Esophagus (tissue), 2 donors: ENCODE measurements at regions not wholly inside any gene's neighbourhood (a gene's known extent, or its start where the extent isn't known, plus 50 kb on each side); places are given as distances from the start of the nearest gene placed in this dataset.

Experiments used
- H3K27ac ChIP-seq, 2 donors: one replicate each; pipeline ENCODE4 v1.5.1; 2013; ENCODE audit warnings: low read depth in 2 of 2, mild to moderate bottlenecking in 2 of 2, inconsistent platforms in 1 of 2, low read length in 1 of 2, moderate library complexity in 1 of 2
- H3K27me3 ChIP-seq, 2 donors: one replicate each; pipeline ENCODE4 v1.6.1; 2013; ENCODE audit warnings: low read length in 2 of 2, control low read depth in 1 of 2, mild to moderate bottlenecking in 1 of 2; ENCODE audit not compliant: insufficient read depth in 2 of 2, control insufficient read depth in 1 of 2
- H3K36me3 ChIP-seq, 2 donors: one replicate each; pipeline ENCODE4 v1.6.1; 2013; ENCODE audit warnings: low read length in 1 of 2; ENCODE audit not compliant: control insufficient read depth in 2 of 2, insufficient read depth in 2 of 2
- H3K4me1 ChIP-seq, 2 donors: one replicate each; pipeline ENCODE4 v1.6.1; 2013; ENCODE audit warnings: low read length in 1 of 2; ENCODE audit not compliant: control insufficient read depth in 2 of 2, insufficient read depth in 2 of 2
- H3K4me3 ChIP-seq, 2 donors: one replicate each; pipeline ENCODE4 v1.5.1; 2013; ENCODE audit warnings: low read length in 2 of 2, mild to moderate bottlenecking in 2 of 2, low read depth in 1 of 2, moderate library complexity in 1 of 2
- H3K9me3 ChIP-seq, 2 donors: one replicate each; pipeline ENCODE4 v1.6.1; 2013; ENCODE audit warnings: mild to moderate bottlenecking in 2 of 2, low read depth in 1 of 2, low read length in 1 of 2, moderate library complexity in 1 of 2; ENCODE audit not compliant: control insufficient read depth in 2 of 2, insufficient read depth in 1 of 2
- WGBS, 2 donors: extraction: QIAGEN DNeasy Blood & Tissue Kit; methylation state at CpG; one replicate each; pipeline ENCODE4 v1.1.7; 2013; 5-methylcytosine and 5-hydroxymethylcytosine counted together
- donor health status: healthy with polysubstance abuse.
- donor health status: Bipolar disorder and iron deficiency.

DNA sequence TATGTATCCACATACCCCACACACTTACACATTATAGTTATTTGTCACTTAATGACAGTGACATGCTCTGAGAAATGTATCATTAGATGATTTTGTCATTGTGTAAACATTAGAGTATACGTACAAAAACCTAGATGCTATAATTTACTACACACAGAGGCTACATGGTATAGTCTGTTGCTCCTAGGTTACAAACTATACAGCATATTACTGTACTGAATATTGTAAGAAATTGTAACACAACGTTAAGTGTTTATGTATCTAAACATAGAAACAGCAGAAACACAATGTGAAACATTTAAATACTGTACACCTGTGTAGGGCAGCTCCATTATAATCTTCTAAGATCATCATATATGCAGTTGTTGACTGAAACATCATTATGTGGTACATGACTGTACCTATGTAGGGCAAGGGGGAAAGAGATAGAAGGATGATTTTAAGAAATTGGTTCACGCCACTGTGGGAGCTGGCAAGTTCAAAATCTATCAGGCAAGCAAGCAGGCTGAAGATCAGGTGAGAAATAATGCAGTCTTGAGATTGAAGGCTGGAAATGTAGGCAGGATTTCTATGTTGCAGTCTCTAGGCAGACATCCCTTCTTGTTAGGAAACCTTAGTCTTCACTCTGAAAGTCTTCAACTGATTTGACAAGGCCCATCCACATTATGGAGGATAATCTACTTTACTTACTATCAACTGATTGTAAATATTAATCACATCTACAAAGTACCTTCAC lies 78.0 kb upstream of the CPEB2 start:
- Histone ChIP-seq H3K27ac (no peak overlapping the region), H3K27me3 (no peaks in the 10 kb centered on the region), H3K4me3 (no peak overlapping the region), H3K36me3 (no peaks in the 10 kb centered on the region), H3K9me3 (no peaks in the 10 kb centered on the region), H3K4me1 (no peaks in the 10 kb centered on the region)
- 71 to 80% methylated on average over 3 of the region's 3 CpGs for WGBS, 2 donors

DNA sequence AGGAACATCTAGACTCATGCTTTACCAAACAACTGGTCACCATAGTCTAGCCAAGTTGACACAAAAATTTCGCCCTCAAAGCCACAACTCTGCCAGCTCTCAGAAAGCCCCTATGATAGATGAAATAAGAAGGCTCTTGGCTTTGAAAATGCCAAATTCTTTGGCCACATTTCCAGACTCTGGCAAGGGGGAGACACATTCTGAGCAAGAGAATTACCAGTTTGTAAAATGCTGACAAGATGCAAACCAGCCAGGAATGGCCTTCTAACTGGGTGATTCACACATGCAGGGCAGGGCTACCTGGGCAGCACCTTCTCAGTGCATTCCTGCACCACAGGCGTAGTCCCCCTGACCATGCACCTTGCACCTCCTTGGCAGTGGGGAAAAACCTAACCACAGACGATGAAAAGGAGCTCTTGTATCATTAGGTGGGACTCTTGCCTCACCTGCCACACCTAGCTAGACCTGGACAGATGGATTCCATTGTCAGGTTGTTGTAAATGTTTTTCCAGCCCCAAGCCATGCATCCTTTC lies 77.4 kb upstream of the CPEB2 start:
- Histone ChIP-seq H3K9me3 (no peaks in the 10 kb centered on the region), H3K36me3 (no peaks in the 10 kb centered on the region), H3K27me3 (no peaks in the 10 kb centered on the region), H3K4me3 (no peak overlapping the region), H3K27ac (no peak overlapping the region), H3K4me1 (no peaks in the 10 kb centered on the region)
- WGBS, 2 donors = 72 to 75% methylated on average over 3 of the region's 3 CpGs

DNA sequence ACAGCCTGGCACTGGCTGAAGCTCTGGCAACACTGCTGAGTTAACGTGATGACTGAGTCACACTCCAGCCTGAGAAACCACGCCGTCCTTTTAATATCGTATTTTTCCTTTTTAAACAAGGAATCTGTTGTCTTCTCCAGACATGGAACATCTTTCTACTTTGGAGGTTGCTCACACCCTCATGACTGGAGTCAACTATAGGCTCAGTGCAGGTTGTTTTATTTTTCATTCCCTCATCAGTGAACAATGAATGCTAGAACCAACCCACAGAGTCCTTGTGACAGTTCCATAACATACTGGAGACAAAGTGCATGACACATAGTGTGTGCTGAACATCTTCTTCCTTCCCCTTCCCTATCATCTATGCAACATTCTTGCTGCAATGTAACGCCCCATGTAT lies 76.8 kb upstream of the CPEB2 start:
- H3K4me3 ChIP-seq = no peak overlapping the region
- no peaks in the 10 kb centered on the region for H3K9me3 ChIP-seq
- H3K27me3 ChIP-seq = no peaks in the 10 kb centered on the region
- H3K36me3 ChIP-seq = no peaks in the 10 kb centered on the region
- no peak overlapping the region for H3K27ac ChIP-seq
- H3K4me1 ChIP-seq = no peaks in the 10 kb centered on the region
- WGBS, 2 donors = 71 to 80% methylated on average over 5 of the region's 5 CpGs

DNA sequence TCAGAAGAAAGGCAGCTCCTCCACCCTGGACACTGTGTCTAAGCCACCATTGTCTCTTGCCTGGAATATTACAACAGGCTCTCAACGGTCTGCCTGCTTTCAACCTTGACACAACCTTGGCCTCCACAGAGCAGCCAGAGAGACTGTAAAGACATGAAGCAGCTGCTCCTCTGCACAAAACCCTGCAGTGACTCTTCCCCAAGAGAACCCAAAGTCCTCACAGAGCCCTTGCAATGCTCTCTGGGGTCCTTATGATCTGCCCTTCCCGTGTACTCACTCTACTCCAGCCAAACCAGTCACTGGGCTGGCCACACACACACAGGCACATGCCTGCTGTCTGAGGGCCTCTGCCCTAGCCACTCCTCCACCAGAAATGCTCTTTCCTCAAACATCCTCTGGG lies 75.9 kb upstream of the CPEB2 start:
- H3K27me3 ChIP-seq = no peaks in the 10 kb centered on the region
- no peak overlapping the region for H3K27ac ChIP-seq
- no peaks in the 10 kb centered on the region for H3K9me3 ChIP-seq
- WGBS, 2 donors = 59 to 66% methylated on average over 2 of the region's 2 CpGs
- H3K4me3 ChIP-seq = no peak overlapping the region
- H3K4me1 ChIP-seq = no peaks in the 10 kb centered on the region
- H3K36me3 ChIP-seq = no peaks in the 10 kb centered on the region

DNA sequence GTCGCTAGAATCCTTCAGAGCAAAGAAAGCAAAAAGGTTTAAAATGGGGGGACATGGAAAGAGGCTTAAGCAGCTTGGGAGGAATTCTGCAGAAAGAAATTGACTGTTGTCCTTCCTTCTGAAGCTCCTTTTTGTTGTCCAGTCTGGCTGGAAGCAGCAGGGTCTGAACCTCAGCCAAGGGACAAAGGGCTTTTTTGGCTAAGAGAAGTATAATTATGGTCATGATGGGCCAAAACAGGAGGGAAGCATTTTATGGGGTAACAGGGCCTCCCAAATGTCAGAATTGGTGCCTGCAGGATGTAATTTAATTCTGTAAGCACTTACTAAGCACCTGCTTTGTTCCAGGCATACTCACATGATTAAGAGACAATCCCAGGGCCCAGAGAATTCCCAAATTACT lies 74.2 kb upstream of the CPEB2 start:
- Histone ChIP-seq H3K9me3 (no peaks in the 10 kb centered on the region), H3K36me3 (no peaks in the 10 kb centered on the region), H3K4me1 (no peaks in the 10 kb centered on the region), H3K4me3 (no peak overlapping the region), H3K27me3 (no peaks in the 10 kb centered on the region), H3K27ac (no peak overlapping the region)
- 88% methylated on average over 1 of the region's 1 CpG for WGBS, 2 donors

DNA sequence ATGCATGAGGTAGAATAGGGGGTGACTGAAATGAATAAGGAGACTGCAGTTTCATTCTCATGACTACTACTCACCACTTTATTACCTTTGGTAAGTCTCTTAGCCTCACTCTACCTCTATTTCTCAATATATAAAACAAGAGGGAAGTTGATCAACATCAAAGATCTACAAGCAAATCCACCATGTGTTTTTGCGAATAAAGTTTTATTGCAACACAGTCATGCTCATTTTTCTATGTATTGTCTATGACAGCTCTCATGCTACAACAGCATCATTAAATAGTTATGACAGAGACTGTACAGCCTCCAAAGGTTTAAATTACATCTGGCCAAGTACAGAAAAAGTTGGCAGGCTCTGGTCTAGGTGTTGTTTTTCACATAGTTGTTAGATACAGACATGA lies 72.6 kb upstream of the CPEB2 start:
- H3K27me3 ChIP-seq = no peaks in the 10 kb centered on the region
- no peaks in the 10 kb centered on the region for H3K36me3 ChIP-seq
- H3K4me1 ChIP-seq = no peaks in the 10 kb centered on the region
- no peak overlapping the region for H3K27ac ChIP-seq
- no peak overlapping the region for H3K4me3 ChIP-seq
- WGBS, 2 donors = 97 to 99% methylated on average over 1 of the region's 1 CpG
- H3K9me3 ChIP-seq = no peaks in the 10 kb centered on the region

DNA sequence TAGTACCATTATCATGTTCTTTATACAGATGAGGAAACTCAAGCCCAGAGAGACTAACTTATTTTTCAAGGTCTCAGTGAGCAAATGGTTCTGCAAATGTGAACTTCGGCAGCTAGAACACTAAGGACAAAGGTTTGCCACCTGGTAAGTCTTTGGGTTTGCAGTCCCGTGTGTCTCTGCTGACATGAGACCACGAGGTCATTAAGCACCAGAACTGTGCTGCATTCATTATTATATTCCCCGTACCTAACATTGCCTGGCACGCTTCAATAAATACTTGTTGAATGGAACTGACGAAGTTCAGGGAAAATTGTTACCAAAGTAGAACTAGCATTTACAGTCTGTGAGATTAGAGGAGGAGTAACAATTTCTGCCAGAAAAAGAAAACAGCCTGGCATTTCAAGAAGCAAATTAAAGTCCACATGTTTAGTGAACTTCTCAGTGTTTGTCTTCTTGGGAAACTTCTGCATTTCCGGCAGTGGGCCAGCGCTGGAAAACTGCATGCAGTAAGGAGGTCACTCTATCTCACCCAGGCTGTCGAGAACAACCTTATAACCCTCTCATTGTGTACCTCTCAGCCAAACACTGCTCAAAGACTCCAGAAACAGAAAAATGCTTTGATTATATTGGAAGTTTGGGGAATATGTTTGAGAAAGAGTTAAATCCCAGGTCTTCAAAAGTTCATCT lies 67.4 kb upstream of the CPEB2 start:
- no peak overlapping the region for H3K4me3 ChIP-seq
- no peaks in the 10 kb centered on the region for H3K9me3 ChIP-seq
- H3K27me3 ChIP-seq = no peaks in the 10 kb centered on the region
- WGBS, 2 donors = 73 to 77% methylated on average over 9 of the region's 9 CpGs
- no peaks in the 10 kb centered on the region for H3K4me1 ChIP-seq
- H3K27ac ChIP-seq = no peak overlapping the region
- no peaks in the 10 kb centered on the region for H3K36me3 ChIP-seq

DNA sequence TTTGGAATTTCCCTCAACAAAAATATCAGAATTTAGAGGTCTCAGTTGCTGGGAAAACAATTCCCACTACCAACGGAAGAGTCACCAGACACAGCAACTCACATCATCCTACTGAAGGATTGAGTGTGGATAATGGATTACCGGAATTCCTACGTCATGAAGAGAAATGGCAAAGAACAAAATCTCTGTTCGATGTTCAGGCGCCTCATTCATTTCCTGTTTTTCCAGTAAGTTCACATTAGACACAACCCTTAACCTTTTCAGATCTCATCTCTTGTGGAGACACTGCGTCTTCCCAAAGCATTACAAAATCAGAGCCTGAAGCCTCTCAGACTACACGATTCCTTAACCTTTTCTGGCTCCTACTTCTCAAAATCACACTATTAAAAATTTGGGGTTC lies 58.5 kb upstream of the CPEB2 start:
- H3K27me3 ChIP-seq = no peaks in the 10 kb centered on the region
- H3K4me3 ChIP-seq = no peak overlapping the region
- no peaks in the 10 kb centered on the region for H3K36me3 ChIP-seq
- no peak overlapping the region for H3K27ac ChIP-seq
- no peaks in the 10 kb centered on the region for H3K9me3 ChIP-seq
- no peaks in the 10 kb centered on the region for H3K4me1 ChIP-seq
- WGBS, 2 donors = 66 to 75% methylated on average over 7 of the region's 7 CpGs

DNA sequence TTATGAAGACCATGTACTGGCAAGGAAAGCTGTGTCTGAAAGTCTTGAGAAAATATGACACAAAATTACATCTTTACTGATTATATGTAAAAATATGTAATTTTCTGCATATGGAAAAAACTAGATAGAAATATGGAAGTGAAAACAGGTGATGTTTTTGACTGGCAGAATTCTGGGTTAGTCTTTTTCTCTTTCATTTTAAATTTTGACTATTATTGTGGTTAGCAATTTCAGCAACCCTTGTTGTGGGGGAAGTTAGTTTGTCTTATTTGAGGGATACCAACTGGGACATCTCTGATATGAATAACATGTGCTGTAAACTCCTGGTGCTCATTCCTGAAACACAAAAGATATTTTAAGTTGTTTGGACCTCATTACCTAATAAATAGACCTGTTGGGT lies 49.9 kb upstream of the CPEB2 start:
- H3K36me3 ChIP-seq = no peaks in the 10 kb centered on the region
- H3K27me3 ChIP-seq = peaks cover 0 to 3% of the 10 kb centered on the region in 2 donors
- H3K4me1 ChIP-seq = no peaks in the 10 kb centered on the region
- H3K4me3 ChIP-seq = no peak overlapping the region
- no peak overlapping the region for H3K27ac ChIP-seq
- H3K9me3 ChIP-seq = no peaks in the 10 kb centered on the region
